ENCODE measurements at regions not wholly inside any gene's neighbourhood (a gene's known extent, or its start where the extent isn't known, plus 50 kb on each side); places are given as distances from the start of the nearest gene placed in this dataset.

GRCh38 chr15:93252780-93253179 lies 163.8 kb upstream of the RGMA start:
- Histone ChIP-seq H3K4me1 (no peaks in the 10 kb centered on the region), H3K4me3 (no peak overlapping the region), H3K36me3 (replicated peaks in 1 of 2; ENCODE audit: insufficient read depth in 1 of 2, low read depth in 2 of 2) (no peaks in the 10 kb centered on the region), H3K9me3 (no peaks in the 10 kb centered on the region), H3K27me3 (no peaks in the 10 kb centered on the region), H3K27ac (no peak overlapping the region)
- 76 to 98% methylated on average over 2 of the region's 2 CpGs for WGBS, 2 donors
- DNase-seq (no peak), ATAC-seq (no peak)
- intact Hi-C loops (cut with DNase I) = no loop called here
- TF ChIP-seq POLR2A (IDR thresholded peaks at IDR 0.05) (no peak), CTCF (IDR thresholded peaks at IDR 0.05) (no peak)

- no peaks in the 10 kb centered on the region for H3K36me3 ChIP-seq (replicated peaks in 1 of 2; ENCODE audit: insufficient read depth in 1 of 2, low read depth in 2 of 2)
- DNase-seq = no peak
- intact Hi-C loops (cut with DNase I) = no loop called here
- no peaks in the 10 kb centered on the region for H3K9me3 ChIP-seq
- H3K27me3 ChIP-seq = no peaks in the 10 kb centered on the region
- no peak overlapping the region for H3K4me3 ChIP-seq
- 79 to 82% methylated on average over 8 of the region's 8 CpGs for WGBS, 2 donors
- no peak overlapping the region for H3K27ac ChIP-seq
- no peak for ATAC-seq
- H3K4me1 ChIP-seq = no peaks in the 10 kb centered on the region
- TF ChIP-seq POLR2A (IDR thresholded peaks at IDR 0.05) (no peak), CTCF (IDR thresholded peaks at IDR 0.05) (no peak)
Measured at GRCh38 chr15:93250950-93251349, 161.9 kb upstream of the RGMA start.

- Histone ChIP-seq H3K36me3 (replicated peaks in 1 of 2; ENCODE audit: insufficient read depth in 1 of 2, low read depth in 2 of 2) (no peaks in the 10 kb centered on the region), H3K4me1 (no peaks in the 10 kb centered on the region), H3K27ac (no peak overlapping the region), H3K9me3 (no peaks in the 10 kb centered on the region), H3K4me3 (no peak overlapping the region), H3K27me3 (no peaks in the 10 kb centered on the region)
- intact Hi-C loops (cut with DNase I) = no loop called here
- TF ChIP-seq CTCF (IDR thresholded peaks at IDR 0.05) = no peak
- WGBS, 2 donors = 40 to 44% methylated on average over 2 of the region's 2 CpGs
- ATAC-seq (no peak), DNase-seq (peak in 1 of 4 donors; percentile 35)
Measured at GRCh38 chr15:93250209-93250608, 161.2 kb upstream of the RGMA start.

GRCh38 chr15:93249623-93250022 lies 160.6 kb upstream of the RGMA start:
- no peaks in the 10 kb centered on the region for H3K9me3 ChIP-seq
- no peaks in the 10 kb centered on the region for H3K36me3 ChIP-seq (replicated peaks in 1 of 2; ENCODE audit: insufficient read depth in 1 of 2, low read depth in 2 of 2)
- DNase-seq = no peak
- intact Hi-C loops (cut with DNase I) = no loop called here
- no peaks in the 10 kb centered on the region for H3K27me3 ChIP-seq
- no peak for ATAC-seq
- 68 to 82% methylated on average over 7 of the region's 7 CpGs for WGBS, 2 donors
- TF ChIP-seq CTCF (IDR thresholded peaks at IDR 0.05) = no peak
- TF ChIP-seq POLR2A (IDR thresholded peaks at IDR 0.05) = no peak
- H3K4me3 ChIP-seq = no peak overlapping the region
- no peaks in the 10 kb centered on the region for H3K4me1 ChIP-seq
- H3K27ac ChIP-seq = no peak overlapping the region

- ATAC-seq = no peak
- peaks cover 3% of the 10 kb centered on the region for H3K4me1 ChIP-seq
- no peak overlapping the region for H3K4me3 ChIP-seq
- H3K27ac ChIP-seq = no peak overlapping the region
- H3K36me3 ChIP-seq (replicated peaks in 1 of 2; ENCODE audit: insufficient read depth in 1 of 2, low read depth in 2 of 2) = no peaks in the 10 kb centered on the region
- intact Hi-C loops (cut with DNase I) = no loop called here
- no peak for TF ChIP-seq POLR2A (IDR thresholded peaks at IDR 0.05)
- no peak for TF ChIP-seq CTCF (IDR thresholded peaks at IDR 0.05)
- no peak for DNase-seq
- WGBS, 2 donors = 68 to 87% methylated on average over 10 to 14 of the region's 14 CpGs
- H3K9me3 ChIP-seq = no peaks in the 10 kb centered on the region
- no peaks in the 10 kb centered on the region for H3K27me3 ChIP-seq
Measured at GRCh38 chr15:93247466-93248121, 158.6 kb upstream of the RGMA start.
